Glutamatergic neuron (in vitro differentiated cells): ENCODE measurements at regions not wholly inside any gene's neighbourhood (a gene's known extent, or its start where the extent isn't known, plus 50 kb on each side); places are given as distances from the start of the nearest gene placed in this dataset.

Source experiments
- DNase-seq: peaks from one replicate; pipeline ENCODE4 v3.0.0; 2022
- H3K27ac Mint-ChIP-seq: one replicate; pipeline ENCODE4 v1.8.0; 2020; ENCODE audit warnings: mild to moderate bottlenecking, mixed read lengths, inconsistent platforms; ENCODE audit not compliant: unreplicated experiment
- H3K27me3 Mint-ChIP-seq: one replicate; pipeline ENCODE4 v1.8.0; 2020; ENCODE audit warnings: mild to moderate bottlenecking, moderate library complexity, mixed read lengths, inconsistent platforms; ENCODE audit not compliant: unreplicated experiment
- H3K36me3 Mint-ChIP-seq: one replicate; pipeline ENCODE4 v1.8.0; 2020; ENCODE audit warnings: mild to moderate bottlenecking, mixed read lengths, inconsistent platforms; ENCODE audit not compliant: unreplicated experiment
- H3K4me1 Mint-ChIP-seq: one replicate; pipeline ENCODE4 v1.8.0; 2020; ENCODE audit warnings: mild to moderate bottlenecking, low read depth, mixed read lengths, inconsistent platforms; ENCODE audit not compliant: unreplicated experiment
- H3K4me3 Mint-ChIP-seq: one replicate; pipeline ENCODE4 v1.8.0; 2020; ENCODE audit warnings: mild to moderate bottlenecking, mixed read lengths, inconsistent platforms; ENCODE audit not compliant: unreplicated experiment
- H3K9me3 Mint-ChIP-seq: one replicate; pipeline ENCODE4 v1.8.0; 2020; ENCODE audit warnings: mild to moderate bottlenecking, moderate library complexity, mixed read lengths, inconsistent platforms; ENCODE audit not compliant: unreplicated experiment
- CTCF ChIP-seq: fragments of 200-600 bp; sonication (generic); IDR thresholded peaks from one replicate; pipeline ENCODE4 v1.5.0; 2021; ENCODE audit not compliant: partially characterized antibody, unreplicated experiment

- no peak for DNase-seq
- no peak for TF ChIP-seq CTCF
- Mint-ChIP-seq H3K27me3 (no peaks in the 10 kb centered on the region), H3K9me3 (no peaks in the 10 kb centered on the region), H3K4me3 (no peak overlapping the region), H3K27ac (no peak overlapping the region), H3K4me1 (no peaks in the 10 kb centered on the region), H3K36me3 (no peaks in the 10 kb centered on the region)
These were observed 185.5 kb upstream of the STS start for GRCh38 chrX:6962006-6962355.

GRCh38 chrX:6961286-6962005 lies 186.1 kb upstream of the STS start:
- H3K4me1 Mint-ChIP-seq, result no peaks in the 10 kb centered on the region
- TF ChIP-seq CTCF, result no peak
- no peaks in the 10 kb centered on the region for H3K36me3 Mint-ChIP-seq
- H3K27ac Mint-ChIP-seq, result no peak overlapping the region
- no peak for DNase-seq
- H3K4me3 Mint-ChIP-seq, result no peak overlapping the region
- no peaks in the 10 kb centered on the region for H3K27me3 Mint-ChIP-seq
- H3K9me3 Mint-ChIP-seq, result no peaks in the 10 kb centered on the region

GRCh38 chrX:6959006-6959405 lies 188.5 kb upstream of the STS start:
- no peaks in the 10 kb centered on the region for H3K9me3 Mint-ChIP-seq
- no peaks in the 10 kb centered on the region for H3K36me3 Mint-ChIP-seq
- no peaks in the 10 kb centered on the region for H3K27me3 Mint-ChIP-seq
- TF ChIP-seq CTCF, result no peak
- H3K4me3 Mint-ChIP-seq, result no peak overlapping the region
- DNase-seq, result no peak
- H3K4me1 Mint-ChIP-seq, result no peaks in the 10 kb centered on the region
- H3K27ac Mint-ChIP-seq, result no peak overlapping the region

GRCh38 chrX:6954836-6955235 lies 192.7 kb upstream of the STS start:
- Mint-ChIP-seq H3K9me3 (no peaks in the 10 kb centered on the region), H3K36me3 (no peaks in the 10 kb centered on the region)

More at GRCh38 chrX:6954836-6955235, 192.7 kb upstream of the STS start:
- Mint-ChIP-seq H3K4me1 (no peaks in the 10 kb centered on the region), H3K27ac (no peak overlapping the region), H3K27me3 (no peaks in the 10 kb centered on the region), H3K4me3 (no peak overlapping the region)
- TF ChIP-seq CTCF, result no peak
- no peak for DNase-seq
